ENCODE measurements at regions not wholly inside any gene's neighbourhood (a gene's known extent, or its start where the extent isn't known, plus 50 kb on each side); places are given as distances from the start of the nearest gene placed in this dataset.

GRCh38 chr7:156533420-156533819 is 107.2 kb upstream of the RNF32 start:
- TF ChIP-seq CTCF (IDR thresholded peaks at IDR 0.05; ENCODE audit: poor library complexity): no peak
- no peak for TF ChIP-seq EZH2 (IDR thresholded peaks at IDR 0.05; ENCODE audit: borderline replicate concordance)

Data from hepatocyte (in vitro differentiated cells).